ENCODE measurements at regions not wholly inside any gene's neighbourhood (a gene's known extent, or its start where the extent isn't known, plus 50 kb on each side); places are given as distances from the start of the nearest gene placed in this dataset.

GRCh38 chr2:204282081-204282480 is 263.2 kb upstream of the PARD3B start:
- Histone ChIP-seq H3K36me3 (no peaks in the 10 kb centered on the region), H3K9me3 (no peaks in the 10 kb centered on the region), H3K4me3 (no peak overlapping the region), H3K27ac (no peak overlapping the region), H3K27me3 (peaks cover 0 to 8% (median 0%) of the 10 kb centered on the region in 4 donors), H3K4me1 (peaks cover 0 to 6% (median 0%) of the 10 kb centered on the region in 3 donors)
- no peak for DNase-seq
- intact Hi-C loops (cut with DNase I), result no loop called here
- 75 to 85% methylated on average over 3 of the region's 3 CpGs for WGBS, 2 donors
- no peak for TF ChIP-seq CTCF (IDR thresholded peaks at IDR 0.05)

GRCh38 chr2:204282525-204282924 is 262.8 kb upstream of the PARD3B start:
- no peak for TF ChIP-seq POLR2A (IDR thresholded peaks at IDR 0.05)
- no peak for TF ChIP-seq CTCF (IDR thresholded peaks at IDR 0.05)
- H3K36me3 ChIP-seq, result no peaks in the 10 kb centered on the region
- H3K4me1 ChIP-seq, result peaks cover 0 to 6% (median 0%) of the 10 kb centered on the region in 3 donors
- 23 to 61% methylated on average over 4 of the region's 4 CpGs for WGBS, 2 donors
- no peaks in the 10 kb centered on the region for H3K9me3 ChIP-seq
- H3K4me3 ChIP-seq, result no peak overlapping the region
- H3K27me3 ChIP-seq, result peaks cover 0 to 8% (median 0%) of the 10 kb centered on the region in 4 donors
- no peak overlapping the region for H3K27ac ChIP-seq
- intact Hi-C loops (cut with DNase I), result no loop called here
- DNase-seq, result no peak

GRCh38 chr2:204289066-204289465 is 256.2 kb upstream of the PARD3B start:
- WGBS, 2 donors, result 86 to 93% methylated on average over 1 of the region's 1 CpG
- TF ChIP-seq CTCF (IDR thresholded peaks at IDR 0.05) (no peak), POLR2A (IDR thresholded peaks at IDR 0.05) (no peak)

GRCh38 chr2:204292439-204292838 is 252.8 kb upstream of the PARD3B start:
- no peak overlapping the region for H3K4me3 ChIP-seq
- WGBS, 2 donors, result 83 to 87% methylated on average over 3 to 4 of the region's 4 CpGs

More at GRCh38 chr2:204289066-204289465, 256.2 kb upstream of the PARD3B start:
- no peak overlapping the region for H3K4me3 ChIP-seq
- DNase-seq, result no peak
- peaks cover 0 to 16% (median 0%) of the 10 kb centered on the region in 4 donors for H3K27me3 ChIP-seq
- H3K4me1 ChIP-seq, result peaks cover 0 to 6% (median 0%) of the 10 kb centered on the region in 3 donors
- intact Hi-C loops (cut with DNase I), result no loop called here
- no peaks in the 10 kb centered on the region for H3K36me3 ChIP-seq
- no peak overlapping the region for H3K27ac ChIP-seq
- no peaks in the 10 kb centered on the region for H3K9me3 ChIP-seq

More at GRCh38 chr2:204292439-204292838, 252.8 kb upstream of the PARD3B start:
- intact Hi-C loops (cut with DNase I), result no loop called here
- H3K27ac ChIP-seq, result no peak overlapping the region
- TF ChIP-seq POLR2A (IDR thresholded peaks at IDR 0.05) (no peak), CTCF (IDR thresholded peaks at IDR 0.05) (no peak)
- H3K4me1 ChIP-seq, result peaks cover 0 to 6% (median 0%) of the 10 kb centered on the region in 3 donors
- H3K9me3 ChIP-seq, result no peaks in the 10 kb centered on the region
- no peaks in the 10 kb centered on the region for H3K36me3 ChIP-seq
- no peak for DNase-seq
- peaks cover 0 to 25% (median 0%) of the 10 kb centered on the region in 4 donors for H3K27me3 ChIP-seq
